CD14-positive monocyte (primary cell): ENCODE measurements at regions not wholly inside any gene's neighbourhood (a gene's known extent, or its start where the extent isn't known, plus 50 kb on each side); places are given as distances from the start of the nearest gene placed in this dataset.

ENCODE experiments used
- DNase-seq, 3 donors: peaks; one replicate each; pipeline ENCODE4 v3.0.0-alpha.2; 2011 to 2022
- H2AFZ ChIP-seq: 2 replicates; pipeline ENCODE4 v1.6.0; 2012; ENCODE audit warnings: mild to moderate bottlenecking, low read depth, low read length, inconsistent platforms; ENCODE audit not compliant: insufficient read depth, poor library complexity, severe bottlenecking
- H3K27ac ChIP-seq, 2 donors: 1 replicate in 1 of 2; 2 replicates in 1 of 2; pipeline ENCODE4 v1.5.1; 2012 to 2013; ENCODE audit warnings: low read length in 2 of 2, control low read depth in 1 of 2, inconsistent platforms in 1 of 2, low read depth in 1 of 2, mild to moderate bottlenecking in 1 of 2
- H3K27me3 ChIP-seq, 2 donors: one replicate each; pipeline versions ENCODE4 v1.6.0 to v1.6.1; 2011 to 2013; ENCODE audit warnings: low read length in 2 of 2; ENCODE audit not compliant: control insufficient read depth in 2 of 2, insufficient read depth in 2 of 2
- H3K36me3 ChIP-seq, 2 donors: replicated peaks in 1 of 2; 1 replicate in 1 of 2; 2 replicates in 1 of 2; pipeline versions ENCODE4 v1.5.1 to v1.6.1; 2012 to 2013; ENCODE audit warnings: low read length in 2 of 2, control low read depth in 1 of 2, inconsistent platforms in 1 of 2, mild to moderate bottlenecking in 1 of 2; ENCODE audit not compliant: insufficient read depth in 2 of 2, control insufficient read depth in 1 of 2
- H3K4me1 ChIP-seq, 2 donors: 1 replicate in 1 of 2; 2 replicates in 1 of 2; pipeline versions ENCODE4 v1.5.1 to v1.6.1; 2012 to 2013; ENCODE audit warnings: low read length in 2 of 2, control low read depth in 1 of 2, inconsistent platforms in 1 of 2, mild to moderate bottlenecking in 1 of 2, moderate library complexity in 1 of 2; ENCODE audit not compliant: insufficient read depth in 2 of 2, control insufficient read depth in 1 of 2
- H3K4me2 ChIP-seq: replicated peaks from 2 replicates; pipeline ENCODE3; 2012; ENCODE audit warnings: low read length, moderate library complexity, mild to moderate bottlenecking; ENCODE audit not compliant: poor library complexity, severe bottlenecking; ENCODE audit errors: extremely low read depth
- H3K4me3 ChIP-seq, 3 experiments: fragments of 200-600 bp in 1 of 3; sonication (generic) in 1 of 3; replicated peaks in 1 of 3; 1 replicate in 2 of 3; 2 replicates in 1 of 3; pipeline ENCODE4 v1.5.1; 2011 to 2013; ENCODE audit warnings: low read length in 3 of 3, mild to moderate bottlenecking in 3 of 3, control low read depth in 2 of 3, low read depth in 2 of 3, inconsistent platforms in 1 of 3, moderate library complexity in 1 of 3
- H3K79me2 ChIP-seq: 2 replicates; pipeline ENCODE4 v1.6.0; 2012; ENCODE audit warnings: mild to moderate bottlenecking, control low read depth, inconsistent platforms, low read length, moderate library complexity; ENCODE audit not compliant: insufficient read depth
- H3K9ac ChIP-seq: 2 replicates; pipeline ENCODE4 v1.6.0; 2017; ENCODE audit warnings: low read length, mild to moderate bottlenecking; ENCODE audit not compliant: insufficient read depth, poor library complexity, severe bottlenecking
- H3K9me3 ChIP-seq, 2 donors: replicated peaks in 1 of 2; 1 replicate in 1 of 2; 2 replicates in 1 of 2; pipeline versions ENCODE4 v1.5.1 to v1.6.1; 2012 to 2013; ENCODE audit warnings: low read length in 2 of 2, control low read depth in 1 of 2; ENCODE audit not compliant: control insufficient read depth in 1 of 2, insufficient read depth in 1 of 2
- H4K20me1 ChIP-seq: 2 replicates; pipeline ENCODE4 v1.6.0; 2012; ENCODE audit warnings: mild to moderate bottlenecking, low read length, control low read depth, moderate library complexity; ENCODE audit not compliant: insufficient read depth
- H3K27ac Mint-ChIP-seq, 7 donors: one replicate each; pipeline ENCODE4 v1.8.0; 2020; ENCODE audit warnings: mild to moderate bottlenecking in 7 of 7, mixed read lengths in 7 of 7, moderate library complexity in 6 of 7, inconsistent platforms in 2 of 7
- H3K27me3 Mint-ChIP-seq, 3 donors: one replicate each; pipeline ENCODE4 v1.8.0; 2021 to 2022; ENCODE audit warnings: low read depth in 3 of 3, mild to moderate bottlenecking in 3 of 3, mixed read lengths in 3 of 3, moderate library complexity in 3 of 3, inconsistent platforms in 1 of 3
- H3K36me3 Mint-ChIP-seq, 2 donors: one replicate each; pipeline ENCODE4 v1.8.0; 2020; ENCODE audit warnings: mixed read lengths in 2 of 2, inconsistent platforms in 1 of 2, mild to moderate bottlenecking in 1 of 2
- H3K4me1 Mint-ChIP-seq: one replicate; pipeline ENCODE4 v1.8.0; 2020; ENCODE audit warnings: mild to moderate bottlenecking, mixed read lengths
- H3K4me3 Mint-ChIP-seq, 2 donors: one replicate each; pipeline ENCODE4 v1.8.0; 2020; ENCODE audit warnings: mild to moderate bottlenecking in 2 of 2, mixed read lengths in 2 of 2, moderate library complexity in 1 of 2
- H3K9me3 Mint-ChIP-seq, 7 donors: one replicate each; pipeline ENCODE4 v1.8.0; 2020 to 2022; ENCODE audit warnings: mixed read lengths in 7 of 7, mild to moderate bottlenecking in 6 of 7, moderate library complexity in 6 of 7, inconsistent platforms in 2 of 7
- CTCF ChIP-seq: fragments of 200-600 bp; IDR thresholded peaks from one replicate; pipeline ENCODE4 v1.8.0; 2022; ENCODE audit warnings: antibody characterized with exemption, mild to moderate bottlenecking
- WGBS: methylation state at CpG from one replicate; pipeline ENCODE4 v1.1.5; 2013; ENCODE audit warnings: missing lambda C conversion rate; ENCODE audit not compliant: insufficient coverage; 5-methylcytosine and 5-hydroxymethylcytosine counted together
- intact Hi-C, 2 donors: fragments of 100-400 bp; cut with micrococcal nuclease; formaldehyde crosslinking; loops; one replicate each; pipeline versions ENCODE4 v1.15.0 to v1.15.1; 2023

GRCh38 chr16:86919578-86920305 is 341.4 kb downstream of the FOXL1 start:
- no peaks in the 10 kb centered on the region for H3K36me3 Mint-ChIP-seq

GRCh38 chr16:86921289-86921688 is 342.9 kb downstream of the FOXL1 start:
- H3K4me1 Mint-ChIP-seq: no peaks in the 10 kb centered on the region
- Histone ChIP-seq H3K4me2 (no peak overlapping the region), H3K36me3 (no peaks in the 10 kb centered on the region), H3K27me3 (peaks cover 7 to 28% of the 10 kb centered on the region in 2 donors), H3K9ac (no peak overlapping the region), H3K9me3 (peaks cover 7 to 13% of the 10 kb centered on the region in 2 donors), H3K27ac (no peak overlapping the region), H2AFZ (no peak overlapping the region), H3K79me2 (no peaks in the 10 kb centered on the region), H3K4me1 (no peaks in the 10 kb centered on the region), H4K20me1 (no peaks in the 10 kb centered on the region), H3K4me3 (no peak overlapping the region)
- no peak overlapping the region for H3K27ac Mint-ChIP-seq
- H3K9me3 Mint-ChIP-seq: peaks cover 0 to 14% (median 9%) of the 10 kb centered on the region in 7 donors
- peaks cover 29 to 55% (median 31%) of the 10 kb centered on the region in 3 donors for H3K27me3 Mint-ChIP-seq
- intact Hi-C loops: no loop called here
- no peaks in the 10 kb centered on the region for H3K36me3 Mint-ChIP-seq
- H3K4me3 Mint-ChIP-seq: no peak overlapping the region
- no peak for TF ChIP-seq CTCF
- WGBS: 95% methylated on average over 3 of the region's 4 CpGs
- DNase-seq: no peak

More at GRCh38 chr16:86919578-86920305, 341.4 kb downstream of the FOXL1 start:
- no peak for TF ChIP-seq CTCF
- H3K9ac ChIP-seq: no peak overlapping the region
- H3K79me2 ChIP-seq: no peaks in the 10 kb centered on the region
- no peak for DNase-seq
- H4K20me1 ChIP-seq: no peaks in the 10 kb centered on the region
- no peak overlapping the region for H3K27ac ChIP-seq
- no peak overlapping the region for H3K4me3 ChIP-seq
- H3K9me3 Mint-ChIP-seq: peaks cover 0 to 13% (median 8%) of the 10 kb centered on the region in 7 donors
- no peak overlapping the region for H3K4me2 ChIP-seq
- H3K36me3 ChIP-seq: no peaks in the 10 kb centered on the region
- no peak overlapping the region for H3K27ac Mint-ChIP-seq
- H3K27me3 ChIP-seq: peaks cover 2 to 12% of the 10 kb centered on the region in 2 donors
- H3K9me3 ChIP-seq: peaks cover 0 to 13% of the 10 kb centered on the region in 2 donors
- H2AFZ ChIP-seq: no peak overlapping the region
- H3K27me3 Mint-ChIP-seq: peaks cover 15 to 42% (median 19%) of the 10 kb centered on the region in 3 donors
- 68% methylated on average over 27 of the region's 28 CpGs for WGBS
- no peak overlapping the region for H3K4me3 Mint-ChIP-seq
- intact Hi-C loops: no loop called here
- H3K4me1 Mint-ChIP-seq: no peaks in the 10 kb centered on the region
- no peaks in the 10 kb centered on the region for H3K4me1 ChIP-seq
